Activated T-helper 1 cell treated with anti-CD3 and anti-CD28 coated beads, Interleukin-12 subunit alpha, Interleukin-12 subunit beta, Interleukin-2, Interleukin-4 antibody, amounts not matched to agents 30 ng/mL and 10 ng/mL and 1 ng/mL, durations not matched to agents 14 hours and 24 hours and 36 hours (primary cell): ENCODE measurements at regions not wholly inside any gene's neighbourhood (a gene's known extent, or its start where the extent isn't known, plus 50 kb on each side); places are given as distances from the start of the nearest gene placed in this dataset.

Source experiments
- DNase-seq: peaks from one replicate; pipeline ENCODE4 v3.0.0; 2021; ENCODE audit warnings: low spot score
- H3K27ac Mint-ChIP-seq: one replicate; pipeline ENCODE4 v1.8.0; 2021; ENCODE audit warnings: mild to moderate bottlenecking, mixed read lengths
- H3K27me3 Mint-ChIP-seq: one replicate; pipeline ENCODE4 v1.8.0; 2022; ENCODE audit warnings: mild to moderate bottlenecking, moderate library complexity, mixed read lengths; ENCODE audit not compliant: insufficient read depth
- H3K36me3 Mint-ChIP-seq: one replicate; pipeline ENCODE4 v1.8.0; 2021; ENCODE audit warnings: low read depth, mixed read lengths
- H3K4me1 Mint-ChIP-seq: one replicate; pipeline ENCODE4 v1.8.0; 2021; ENCODE audit warnings: low read depth, mixed read lengths
- H3K4me3 Mint-ChIP-seq: one replicate; pipeline ENCODE4 v1.8.0; 2021; ENCODE audit warnings: mild to moderate bottlenecking, moderate library complexity, mixed read lengths
- H3K9me3 Mint-ChIP-seq: one replicate; pipeline ENCODE4 v1.8.0; 2021; ENCODE audit warnings: mixed read lengths
- intact Hi-C: fragments of 100-400 bp; cut with micrococcal nuclease; formaldehyde crosslinking; loops from one replicate; pipeline ENCODE4 v1.15.1; 2024

GRCh38 chr5:112018846-112019245 is 261.9 kb upstream of the NREP start:
- Mint-ChIP-seq H3K4me1 (no peaks in the 10 kb centered on the region), H3K9me3 (no peaks in the 10 kb centered on the region), H3K27me3 (no peaks in the 10 kb centered on the region), H3K36me3 (no peaks in the 10 kb centered on the region), H3K4me3 (no peak overlapping the region), H3K27ac (no peak overlapping the region)
- no peak for DNase-seq
- intact Hi-C loops = no loop called here

- H3K9me3 Mint-ChIP-seq = no peaks in the 10 kb centered on the region
- H3K36me3 Mint-ChIP-seq = no peaks in the 10 kb centered on the region
- H3K4me3 Mint-ChIP-seq = no peak overlapping the region
- no peak for DNase-seq
- intact Hi-C loops = no loop called here
- no peaks in the 10 kb centered on the region for H3K27me3 Mint-ChIP-seq
- H3K27ac Mint-ChIP-seq = no peak overlapping the region
- no peaks in the 10 kb centered on the region for H3K4me1 Mint-ChIP-seq
Measured at GRCh38 chr5:112016980-112017379, 260.0 kb upstream of the NREP start.

- intact Hi-C loops = no loop called here
- Mint-ChIP-seq H3K36me3 (no peaks in the 10 kb centered on the region), H3K27me3 (no peaks in the 10 kb centered on the region), H3K4me3 (no peak overlapping the region), H3K27ac (no peak overlapping the region), H3K9me3 (no peaks in the 10 kb centered on the region), H3K4me1 (no peaks in the 10 kb centered on the region)
- DNase-seq = no peak
Measured at GRCh38 chr5:112014783-112015395, 257.9 kb upstream of the NREP start.

- Mint-ChIP-seq H3K27me3 (no peaks in the 10 kb centered on the region), H3K4me1 (no peaks in the 10 kb centered on the region), H3K9me3 (no peaks in the 10 kb centered on the region), H3K36me3 (no peaks in the 10 kb centered on the region), H3K27ac (no peak overlapping the region), H3K4me3 (no peak overlapping the region)
- DNase-seq = no peak
- intact Hi-C loops = no loop called here
Measured at GRCh38 chr5:112013660-112014059, 256.7 kb upstream of the NREP start.

- Mint-ChIP-seq H3K4me1 (no peaks in the 10 kb centered on the region), H3K36me3 (no peaks in the 10 kb centered on the region), H3K4me3 (no peak overlapping the region), H3K9me3 (no peaks in the 10 kb centered on the region), H3K27me3 (no peaks in the 10 kb centered on the region), H3K27ac (no peak overlapping the region)
- intact Hi-C loops = no loop called here
- no peak for DNase-seq
Measured at GRCh38 chr5:112012104-112012503, 255.1 kb upstream of the NREP start.

GRCh38 chr5:112010475-112010874 is 253.5 kb upstream of the NREP start:
- no peaks in the 10 kb centered on the region for H3K9me3 Mint-ChIP-seq
- DNase-seq = no peak
- H3K27ac Mint-ChIP-seq = no peak overlapping the region
- no peaks in the 10 kb centered on the region for H3K27me3 Mint-ChIP-seq
- no peak overlapping the region for H3K4me3 Mint-ChIP-seq
- no peaks in the 10 kb centered on the region for H3K36me3 Mint-ChIP-seq
- no peaks in the 10 kb centered on the region for H3K4me1 Mint-ChIP-seq
- intact Hi-C loops = no loop called here

GRCh38 chr5:112006721-112007120 is 249.7 kb upstream of the NREP start:
- Mint-ChIP-seq H3K36me3 (no peaks in the 10 kb centered on the region), H3K27ac (no peak overlapping the region), H3K4me3 (no peak overlapping the region), H3K27me3 (no peaks in the 10 kb centered on the region), H3K9me3 (no peaks in the 10 kb centered on the region), H3K4me1 (no peaks in the 10 kb centered on the region)
- no peak for DNase-seq
- intact Hi-C loops = loop anchor here (10.0 kb wide), 1 partner anchor 452 kb away; no protein-coding TSS in a partner anchor

- intact Hi-C loops = loop anchor here (10.0 kb wide), 1 partner anchor 451 kb away; no protein-coding TSS in a partner anchor
- no peaks in the 10 kb centered on the region for H3K27me3 Mint-ChIP-seq
- DNase-seq = no peak
- no peak overlapping the region for H3K4me3 Mint-ChIP-seq
- no peaks in the 10 kb centered on the region for H3K36me3 Mint-ChIP-seq
- no peaks in the 10 kb centered on the region for H3K4me1 Mint-ChIP-seq
- H3K27ac Mint-ChIP-seq = no peak overlapping the region
- no peaks in the 10 kb centered on the region for H3K9me3 Mint-ChIP-seq
Measured at GRCh38 chr5:112005623-112005930, 248.6 kb upstream of the NREP start.

- Mint-ChIP-seq H3K4me3 (no peak overlapping the region), H3K27ac (no peak overlapping the region), H3K36me3 (no peaks in the 10 kb centered on the region), H3K9me3 (no peaks in the 10 kb centered on the region), H3K27me3 (no peaks in the 10 kb centered on the region), H3K4me1 (no peaks in the 10 kb centered on the region)
- DNase-seq = no peak
- intact Hi-C loops = loop anchor here (10.0 kb wide), 1 partner anchor 450 kb away; no protein-coding TSS in a partner anchor
Measured at GRCh38 chr5:112004867-112005622, 248.1 kb upstream of the NREP start.

- Mint-ChIP-seq H3K4me1 (no peaks in the 10 kb centered on the region), H3K4me3 (no peak overlapping the region), H3K9me3 (no peaks in the 10 kb centered on the region), H3K27me3 (no peaks in the 10 kb centered on the region), H3K36me3 (no peaks in the 10 kb centered on the region), H3K27ac (no peak overlapping the region)
- intact Hi-C loops = loop anchor here (10.0 kb wide), 1 partner anchor 448 kb away; no protein-coding TSS in a partner anchor
- DNase-seq = no peak
Measured at GRCh38 chr5:112002376-112002775, 245.4 kb upstream of the NREP start.

GRCh38 chr5:111999286-111999685 is 242.3 kb upstream of the NREP start:
- Mint-ChIP-seq H3K27ac (no peak overlapping the region), H3K4me3 (no peak overlapping the region), H3K4me1 (no peaks in the 10 kb centered on the region), H3K9me3 (no peaks in the 10 kb centered on the region), H3K27me3 (no peaks in the 10 kb centered on the region), H3K36me3 (no peaks in the 10 kb centered on the region)
- DNase-seq = no peak
- intact Hi-C loops = no loop called here

GRCh38 chr5:111998871-111999270 is 241.9 kb upstream of the NREP start:
- no peak overlapping the region for H3K27ac Mint-ChIP-seq
- H3K27me3 Mint-ChIP-seq = no peaks in the 10 kb centered on the region
- DNase-seq = no peak
- no peaks in the 10 kb centered on the region for H3K36me3 Mint-ChIP-seq
- H3K9me3 Mint-ChIP-seq = no peaks in the 10 kb centered on the region
- H3K4me3 Mint-ChIP-seq = no peak overlapping the region
- no peaks in the 10 kb centered on the region for H3K4me1 Mint-ChIP-seq
- intact Hi-C loops = no loop called here

- no peaks in the 10 kb centered on the region for H3K4me1 Mint-ChIP-seq
- no peak for DNase-seq
- no peak overlapping the region for H3K4me3 Mint-ChIP-seq
Measured at GRCh38 chr5:111997711-111998110, 240.7 kb upstream of the NREP start.

More at GRCh38 chr5:111997711-111998110, 240.7 kb upstream of the NREP start:
- intact Hi-C loops = no loop called here
- Mint-ChIP-seq H3K36me3 (no peaks in the 10 kb centered on the region), H3K27ac (no peak overlapping the region), H3K9me3 (no peaks in the 10 kb centered on the region), H3K27me3 (no peaks in the 10 kb centered on the region)
